OCI-LY3 (cell line): ENCODE measurements at regions not wholly inside any gene's neighbourhood (a gene's known extent, or its start where the extent isn't known, plus 50 kb on each side); places are given as distances from the start of the nearest gene placed in this dataset.

Experiments used
- H2AFZ ChIP-seq: fragments of 200-600, 300-600 bp; shearing (Covaris generic); 2 replicates; pipeline ENCODE4 v1.6.0; 2014; ENCODE audit warnings: antibody characterized with exemption, low read depth, low read length
- H3K27ac ChIP-seq: fragments of 200-600, 300-600 bp; sonication (generic); 2 replicates; pipeline ENCODE4 v1.5.1; 2014; ENCODE audit warnings: mild to moderate bottlenecking, low read length, moderate library complexity, mixed read lengths
- H3K27me3 ChIP-seq: fragments of 200-600, 300-600 bp; sonication (generic); 2 replicates; pipeline ENCODE4 v1.6.1; 2014; ENCODE audit warnings: low read depth, low read length, mixed read lengths
- H3K36me3 ChIP-seq: fragments of 200-600, 300-600 bp; sonication (generic); replicated peaks from 2 replicates; pipeline ENCODE3; 2014; ENCODE audit warnings: low read depth, low read length, mixed read lengths
- H3K4me1 ChIP-seq: fragments of 300-600, 200-600 bp; sonication (generic); 2 replicates; pipeline ENCODE4 v1.6.1; 2014; ENCODE audit warnings: low read length, mixed read lengths
- H3K4me2 ChIP-seq: fragments of 200-600, 300-600 bp; sonication (generic); 2 replicates; pipeline ENCODE4 v1.6.1; 2014; ENCODE audit warnings: low read length, mixed read lengths
- H3K4me3 ChIP-seq: fragments of 300-600, 200-600 bp; sonication (generic); 2 replicates; pipeline ENCODE4 v1.5.1; 2014; ENCODE audit warnings: antibody characterized with exemption, mild to moderate bottlenecking, low read length, moderate library complexity
- H3K79me2 ChIP-seq: fragments of 300-600, 200-600 bp; shearing (Covaris generic); 2 replicates; pipeline ENCODE4 v1.6.1; 2014; ENCODE audit warnings: mild to moderate bottlenecking, low read length, mixed read lengths
- H3K9ac ChIP-seq: fragments of 300-600, 200-600 bp; shearing (Covaris generic); 2 replicates; pipeline ENCODE4 v1.6.0; 2014; ENCODE audit warnings: mild to moderate bottlenecking, low read length, moderate library complexity
- H3K9me3 ChIP-seq: fragments of 200-600, 300-600 bp; shearing (Covaris generic); 2 replicates; pipeline ENCODE4 v1.6.1; 2014; ENCODE audit warnings: low read length, mixed read lengths; ENCODE audit not compliant: insufficient read depth
- H4K20me1 ChIP-seq: fragments of 200-600, 300-600 bp; sonication (generic); 2 replicates; pipeline ENCODE4 v1.6.1; 2016; ENCODE audit warnings: low read length, mixed read lengths; ENCODE audit not compliant: insufficient read depth
- CTCF ChIP-seq: fragments of 200-600, 300-600 bp; sonication (generic); IDR thresholded peaks from 2 replicates; pipeline ENCODE4 v1.5.1; 2014; ENCODE audit warnings: antibody characterized with exemption, low read length, low read depth
- EZH2phosphoT487 ChIP-seq: fragments of 200-600 bp; shearing (Covaris generic); IDR thresholded peaks from 2 replicates; pipeline ENCODE4 v1.6.1; 2018; ENCODE audit warnings: antibody characterized with exemption, mixed run types, low read depth

- Histone ChIP-seq H4K20me1 (no peaks in the 10 kb centered on the region), H3K4me1 (no peaks in the 10 kb centered on the region), H2AFZ (no peak overlapping the region), H3K36me3 (no peaks in the 10 kb centered on the region), H3K9ac (no peak overlapping the region), H3K27me3 (0 out of 2 replicates have a peak, but pooled peaks cover 11% of the 10 kb centered on the region), H3K9me3 (no peaks in the 10 kb centered on the region), H3K4me3 (no peak overlapping the region), H3K4me2 (no peak overlapping the region), H3K27ac (no peak overlapping the region), H3K79me2 (no peaks in the 10 kb centered on the region)
- TF ChIP-seq EZH2phosphoT487 (no peak), CTCF (no peak)
Measured at GRCh38 chr4:15297344-15297743, 130.5 kb upstream of the C1QTNF7 start.

- Histone ChIP-seq H3K9me3 (no peaks in the 10 kb centered on the region), H3K36me3 (no peaks in the 10 kb centered on the region), H4K20me1 (no peaks in the 10 kb centered on the region), H3K9ac (no peak overlapping the region), H2AFZ (no peak overlapping the region), H3K79me2 (no peaks in the 10 kb centered on the region), H3K27ac (no peak overlapping the region), H3K27me3 (0 out of 2 replicates have a peak, but pooled peaks cover 11% of the 10 kb centered on the region), H3K4me1 (no peaks in the 10 kb centered on the region), H3K4me2 (no peak overlapping the region), H3K4me3 (no peak overlapping the region)
- TF ChIP-seq CTCF (no peak), EZH2phosphoT487 (no peak)
Measured at GRCh38 chr4:15299627-15300026, 128.2 kb upstream of the C1QTNF7 start.

GRCh38 chr4:15303052-15303641 is 124.7 kb upstream of the C1QTNF7 start:
- Histone ChIP-seq H3K4me3 (no peak overlapping the region), H3K9ac (no peak overlapping the region), H3K4me1 (no peaks in the 10 kb centered on the region)

DNA sequence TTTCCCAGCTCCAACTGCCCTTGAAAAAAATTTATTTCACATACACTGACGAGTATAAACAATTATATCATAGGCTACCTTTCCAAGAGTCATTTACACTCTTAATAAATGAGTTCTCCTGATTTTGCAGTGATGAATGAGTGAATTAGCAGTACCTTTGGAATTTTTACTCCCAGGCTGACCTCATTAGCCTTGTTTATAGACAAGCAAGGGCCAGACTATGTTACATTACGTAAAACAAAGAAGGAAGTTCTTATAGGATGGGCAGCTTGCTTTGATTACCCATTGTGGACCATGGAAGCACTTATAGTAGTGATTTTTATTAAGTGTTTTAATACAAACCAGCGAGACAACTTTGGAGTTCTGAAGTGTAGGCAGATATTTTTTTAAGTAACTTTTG is 112.9 kb upstream of the C1QTNF7 start:
- Histone ChIP-seq H3K9me3 (no peaks in the 10 kb centered on the region), H3K36me3 (no peaks in the 10 kb centered on the region), H3K9ac (no peak overlapping the region), H3K79me2 (no peaks in the 10 kb centered on the region), H3K27me3 (peaks cover 4% of the 10 kb centered on the region; the same call in 1 of the 2 replicates), H3K27ac (no peak overlapping the region), H2AFZ (no peak overlapping the region), H3K4me3 (no peak overlapping the region), H3K4me2 (no peak overlapping the region), H4K20me1 (no peaks in the 10 kb centered on the region), H3K4me1 (no peaks in the 10 kb centered on the region)
- no peak for TF ChIP-seq EZH2phosphoT487
- no peak for TF ChIP-seq CTCF

More at GRCh38 chr4:15303052-15303641, 124.7 kb upstream of the C1QTNF7 start:
- TF ChIP-seq EZH2phosphoT487 (no peak), CTCF (no peak)
- Histone ChIP-seq H3K9me3 (no peaks in the 10 kb centered on the region), H2AFZ (no peak overlapping the region), H3K27me3 (0 out of 2 replicates have a peak, but pooled peaks cover 11% of the 10 kb centered on the region), H4K20me1 (no peaks in the 10 kb centered on the region), H3K36me3 (no peaks in the 10 kb centered on the region), H3K4me2 (no peak overlapping the region), H3K79me2 (no peaks in the 10 kb centered on the region), H3K27ac (no peak overlapping the region)
